Esophagus muscularis mucosa (tissue), 4 donors: ENCODE measurements at regions not wholly inside any gene's neighbourhood (a gene's known extent, or its start where the extent isn't known, plus 50 kb on each side); places are given as distances from the start of the nearest gene placed in this dataset.

Experiments
- DNase-seq: peaks from one replicate; pipeline ENCODE4 v3.0.0-alpha.2; 2017; ENCODE audit errors: extremely low spot score
- H3K27ac ChIP-seq, 4 donors: fragments of 200-600 bp; sonication (generic); replicated peaks in 1 of 4; 1 replicate in 3 of 4; 2 replicates in 1 of 4; pipeline ENCODE4 v1.5.1; 2016 to 2019; ENCODE audit warnings: mild to moderate bottlenecking in 1 of 4
- H3K27me3 ChIP-seq, 4 donors: fragments of 200-600 bp; sonication (generic); one replicate each; pipeline versions ENCODE4 v1.5.1 to v1.6.0; 2016 to 2019
- H3K36me3 ChIP-seq, 4 donors: fragments of 200-600 bp; sonication (generic); one replicate each; pipeline ENCODE4 v1.5.1; 2016 to 2019
- H3K4me1 ChIP-seq, 4 donors: fragments of 200-600 bp; sonication (generic); one replicate each; pipeline ENCODE4 v1.5.1; 2016 to 2019
- H3K4me3 ChIP-seq, 4 donors: fragments of 200-600 bp; sonication (generic); 1 replicate in 2 of 4; 2 replicates in 2 of 4; pipeline ENCODE4 v1.5.1; 2016 to 2019; ENCODE audit warnings: mild to moderate bottlenecking in 4 of 4, moderate library complexity in 1 of 4
- H3K9me3 ChIP-seq, 4 donors: fragments of 200-600 bp; sonication (generic); 1 replicate in 3 of 4; 2 replicates in 1 of 4; pipeline ENCODE4 v1.5.1; 2016 to 2019
- CTCF ChIP-seq, 3 experiments: fragments of 200-600 bp in 2 of 3; fragments of 450-650 bp in 1 of 3; sonication (generic) in 2 of 3; IDR thresholded peaks; one replicate each; pipeline ENCODE4 v1.5.1; 2017 to 2019; ENCODE audit warnings: antibody characterized with exemption in 3 of 3, mild to moderate bottlenecking in 2 of 3, moderate library complexity in 1 of 3
- EP300 ChIP-seq: sonication (generic); formaldehyde crosslinking; IDR thresholded peaks from one replicate; pipeline ENCODE4 v1.6.1; 2017; ENCODE audit warnings: antibody characterized with exemption
- POLR2A ChIP-seq: fragments of 450-650 bp; IDR thresholded peaks from one replicate; pipeline ENCODE4 v1.6.1; 2017; ENCODE audit warnings: antibody characterized with exemption, moderate library complexity, mild to moderate bottlenecking, low read depth
- POLR2AphosphoS5 ChIP-seq, 2 donors: sonication (generic); formaldehyde crosslinking; IDR thresholded peaks; one replicate each; pipeline ENCODE4 v1.6.1; 2017; ENCODE audit warnings: antibody characterized with exemption in 2 of 2
- WGBS: methylation state at CpG from one replicate; pipeline ENCODE4 v1.1.5; 2018; 5-methylcytosine and 5-hydroxymethylcytosine counted together
- intact Hi-C: fragments of 100-400 bp; cut with DNase I; formaldehyde crosslinking; loops from one replicate; pipeline ENCODE4 v1.15.1; 2023

DNA sequence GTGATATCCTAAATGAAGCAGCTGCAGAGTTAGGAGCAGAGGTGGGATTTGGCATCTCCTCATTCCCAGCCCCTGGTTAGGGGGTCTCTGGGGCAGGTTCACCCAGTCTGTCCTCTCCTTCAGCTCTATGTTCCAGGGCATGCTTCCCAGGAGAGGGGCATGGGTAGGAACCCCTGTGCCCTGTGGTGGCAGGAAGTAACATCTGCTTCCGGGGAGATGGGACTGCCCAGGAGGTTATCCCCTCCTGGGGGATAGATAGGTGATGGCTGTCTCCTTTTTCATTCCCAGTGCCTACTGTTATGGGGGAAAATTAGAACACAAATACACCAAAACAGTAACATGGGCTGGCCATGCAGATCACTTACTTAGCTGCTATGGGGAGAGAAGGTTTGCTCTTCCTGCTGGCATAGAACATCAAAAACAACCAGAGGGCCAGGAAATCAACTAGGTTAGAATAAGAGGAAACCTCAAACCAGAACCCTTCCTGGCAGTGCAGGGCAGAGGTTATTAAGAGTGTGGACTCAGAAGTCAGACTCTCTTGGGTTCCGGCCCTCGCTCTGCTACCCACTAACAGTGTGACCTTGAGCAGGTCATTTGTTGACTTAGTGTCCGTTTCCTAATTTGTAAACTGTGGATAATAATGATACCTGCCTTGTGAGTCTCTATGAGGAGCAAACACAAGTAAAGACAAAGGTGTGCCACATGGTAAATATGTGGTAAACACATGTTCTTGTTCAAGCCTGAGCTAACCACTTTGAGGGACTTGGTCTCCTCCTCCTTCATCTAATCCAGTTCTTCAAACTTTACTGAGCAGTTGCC is 157.8 kb upstream of the JUN start:
- TF ChIP-seq CTCF (IDR thresholded peaks at IDR 0.05) (no peak), EP300 (no peak), POLR2AphosphoS5 (IDR thresholded peaks at IDR 0.05) (no peak)
- WGBS, result 82% methylated on average over 3 of the region's 4 CpGs
- Histone ChIP-seq H3K9me3 (no peaks in the 10 kb centered on the region), H3K36me3 (no peaks in the 10 kb centered on the region), H3K4me1 (peaks cover 0 to 16% (median 6%) of the 10 kb centered on the region in 4 donors), H3K27me3 (no peaks in the 10 kb centered on the region), H3K4me3 (no peak overlapping the region), H3K27ac (no peak overlapping the region)
- intact Hi-C loops, result no loop called here
- no peak for DNase-seq

DNA sequence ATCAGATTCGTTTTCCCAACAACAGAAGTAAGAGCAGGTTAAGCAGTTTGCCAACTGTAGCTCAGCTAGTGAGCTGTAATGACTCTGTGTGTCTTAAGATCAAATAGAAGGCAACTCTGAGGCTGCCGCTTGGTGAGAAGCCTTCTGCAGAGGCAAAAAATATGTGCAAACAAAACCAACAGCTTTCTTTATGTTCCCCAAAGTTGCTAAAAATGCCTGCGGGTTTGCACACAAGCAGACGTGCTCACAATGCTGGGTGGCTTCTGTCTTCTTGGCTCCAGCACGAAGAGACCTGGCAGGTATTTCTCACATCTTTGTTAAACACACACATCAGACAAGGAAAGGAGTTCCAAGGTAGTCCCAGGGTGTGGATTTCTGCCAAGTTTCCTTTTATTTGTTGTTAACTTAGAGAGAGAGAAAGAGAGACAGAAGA is 158.9 kb upstream of the JUN start:
- no peaks in the 10 kb centered on the region for H3K36me3 ChIP-seq
- no peaks in the 10 kb centered on the region for H3K27me3 ChIP-seq
- DNase-seq, result no peak
- H3K4me3 ChIP-seq, result no peak overlapping the region
- TF ChIP-seq POLR2A (no peak), CTCF (IDR thresholded peaks at IDR 0.05) (no peak), EP300 (no peak), POLR2AphosphoS5 (IDR thresholded peaks at IDR 0.05) (no peak)
- intact Hi-C loops, result no loop called here
- H3K27ac ChIP-seq, result no peak overlapping the region
- WGBS, result 62% methylated on average over 5 of the region's 5 CpGs
- no peaks in the 10 kb centered on the region for H3K9me3 ChIP-seq
- H3K4me1 ChIP-seq, result peaks cover 0 to 16% (median 6%) of the 10 kb centered on the region in 4 donors

DNA sequence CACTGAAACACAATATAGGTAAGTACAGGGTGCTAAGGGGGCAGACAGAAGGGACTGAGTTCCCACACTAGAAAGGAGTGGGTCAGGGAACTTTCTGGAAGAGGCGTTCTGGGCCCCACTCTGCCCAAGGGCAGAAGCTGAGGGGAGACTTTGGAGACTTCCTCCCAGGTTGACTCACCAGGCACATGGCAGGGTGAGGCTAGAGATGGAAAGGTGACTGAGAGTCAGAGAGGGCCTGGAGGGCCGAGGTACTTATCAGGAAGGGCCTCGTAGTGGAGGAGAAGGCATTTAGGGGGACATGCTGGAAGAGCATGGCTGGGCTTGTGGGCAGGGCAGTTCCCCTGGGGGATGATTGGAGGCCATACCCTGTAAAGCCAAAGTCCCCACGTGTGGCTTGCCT is 159.9 kb upstream of the JUN start:
- Histone ChIP-seq H3K4me1 (peaks cover 0 to 16% (median 6%) of the 10 kb centered on the region in 4 donors), H3K9me3 (no peaks in the 10 kb centered on the region), H3K27me3 (no peaks in the 10 kb centered on the region), H3K36me3 (no peaks in the 10 kb centered on the region), H3K27ac (no peak overlapping the region), H3K4me3 (no peak overlapping the region)
- TF ChIP-seq EP300 (no peak), POLR2A (no peak), CTCF (IDR thresholded peaks at IDR 0.05) (no peak), POLR2AphosphoS5 (IDR thresholded peaks at IDR 0.05) (no peak)
- no peak for DNase-seq
- 90% methylated on average over 4 of the region's 4 CpGs for WGBS
- intact Hi-C loops, result no loop called here

DNA sequence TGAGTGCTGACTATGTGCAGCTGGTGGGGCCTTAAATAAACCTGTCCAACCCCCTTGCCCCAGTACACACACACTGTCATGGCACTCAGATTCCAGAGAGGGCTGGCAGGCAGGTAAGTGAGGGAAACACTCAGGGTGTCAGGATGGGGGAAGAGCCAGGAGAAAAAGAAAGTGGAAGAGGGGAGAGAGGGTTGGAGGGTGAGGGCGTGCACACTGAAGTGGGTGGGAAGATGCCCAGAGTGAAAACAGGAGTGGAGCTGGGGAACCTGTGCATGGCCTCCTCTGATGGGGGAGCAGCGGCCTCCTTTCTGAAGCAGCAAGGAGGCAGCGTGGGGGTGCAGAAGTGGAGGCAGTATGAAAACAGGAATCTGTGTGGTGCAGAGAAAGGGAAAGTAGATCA is 160.6 kb upstream of the JUN start:
- intact Hi-C loops, result no loop called here
- no peak for TF ChIP-seq POLR2AphosphoS5 (IDR thresholded peaks at IDR 0.05)
- no peak for TF ChIP-seq CTCF (IDR thresholded peaks at IDR 0.05)
- no peak for TF ChIP-seq EP300
- no peak for TF ChIP-seq POLR2A
- Histone ChIP-seq H3K4me1 (peaks cover 0 to 16% (median 6%) of the 10 kb centered on the region in 4 donors), H3K27ac (no peak overlapping the region), H3K9me3 (no peaks in the 10 kb centered on the region), H3K36me3 (no peaks in the 10 kb centered on the region), H3K4me3 (no peak overlapping the region), H3K27me3 (no peaks in the 10 kb centered on the region)
- WGBS, result 95% methylated on average over 3 of the region's 3 CpGs
- no peak for DNase-seq

- Histone ChIP-seq H3K27me3 (no peaks in the 10 kb centered on the region), H3K9me3 (no peaks in the 10 kb centered on the region), H3K4me3 (no peak overlapping the region), H3K4me1 (peaks cover 0 to 16% (median 6%) of the 10 kb centered on the region in 4 donors), H3K36me3 (no peaks in the 10 kb centered on the region), H3K27ac (no peak overlapping the region)
- no peak for DNase-seq
- 99% methylated on average over 4 of the region's 4 CpGs for WGBS
- TF ChIP-seq POLR2A, result no peak
- TF ChIP-seq EP300, result no peak
- TF ChIP-seq CTCF (IDR thresholded peaks at IDR 0.05), result no peak
- TF ChIP-seq POLR2AphosphoS5 (IDR thresholded peaks at IDR 0.05), result no peak
- intact Hi-C loops, result no loop called here
These were observed 162.5 kb upstream of the JUN start for GRCh38 chr1:58946390-58946789.
